ENCODE measurements at regions not wholly inside any gene's neighbourhood (a gene's known extent, or its start where the extent isn't known, plus 50 kb on each side); places are given as distances from the start of the nearest gene placed in this dataset.

DNA sequence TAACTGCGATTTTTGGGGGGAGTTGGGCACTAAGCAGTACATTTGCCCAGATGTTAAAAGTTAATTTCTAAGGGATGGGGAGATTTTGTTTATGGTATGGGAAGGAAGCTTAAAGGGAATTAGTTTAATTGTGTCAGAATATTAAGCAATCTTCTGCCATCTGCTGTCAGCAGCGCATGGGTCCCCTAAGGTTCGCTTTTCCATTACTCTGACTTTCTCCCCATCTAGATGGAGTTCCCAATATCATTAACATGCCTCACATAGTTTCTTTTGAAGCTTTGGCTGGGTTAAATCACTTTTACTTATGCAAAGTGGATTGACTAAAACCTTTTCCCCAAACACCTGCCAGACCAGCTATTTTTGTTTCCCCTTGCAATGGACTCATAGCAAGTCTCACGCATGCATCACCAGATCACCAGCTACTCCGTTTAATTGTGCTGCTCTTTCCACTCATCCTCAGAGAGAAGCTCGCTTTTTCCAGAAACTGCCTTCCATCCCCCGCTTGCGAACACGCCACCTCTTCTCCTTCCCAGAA lies 172.7 kb downstream of the FAT3 start:
- TF ChIP-seq POLR2AphosphoS5 (IDR thresholded peaks at IDR 0.05): no peak
- no peak for TF ChIP-seq POLR2A (IDR thresholded peaks at IDR 0.05)
- TF ChIP-seq, protein P1, sequence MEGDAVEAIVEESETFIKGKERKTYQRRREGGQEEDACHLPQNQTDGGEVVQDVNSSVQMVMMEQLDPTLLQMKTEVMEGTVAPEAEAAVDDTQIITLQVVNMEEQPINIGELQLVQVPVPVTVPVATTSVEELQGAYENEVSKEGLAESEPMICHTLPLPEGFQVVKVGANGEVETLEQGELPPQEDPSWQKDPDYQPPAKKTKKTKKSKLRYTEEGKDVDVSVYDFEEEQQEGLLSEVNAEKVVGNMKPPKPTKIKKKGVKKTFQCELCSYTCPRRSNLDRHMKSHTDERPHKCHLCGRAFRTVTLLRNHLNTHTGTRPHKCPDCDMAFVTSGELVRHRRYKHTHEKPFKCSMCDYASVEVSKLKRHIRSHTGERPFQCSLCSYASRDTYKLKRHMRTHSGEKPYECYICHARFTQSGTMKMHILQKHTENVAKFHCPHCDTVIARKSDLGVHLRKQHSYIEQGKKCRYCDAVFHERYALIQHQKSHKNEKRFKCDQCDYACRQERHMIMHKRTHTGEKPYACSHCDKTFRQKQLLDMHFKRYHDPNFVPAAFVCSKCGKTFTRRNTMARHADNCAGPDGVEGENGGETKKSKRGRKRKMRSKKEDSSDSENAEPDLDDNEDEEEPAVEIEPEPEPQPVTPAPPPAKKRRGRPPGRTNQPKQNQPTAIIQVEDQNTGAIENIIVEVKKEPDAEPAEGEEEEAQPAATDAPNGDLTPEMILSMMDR (IDR thresholded peaks at IDR 0.05): no peak

All from upper lobe of left lung (tissue), 4 donors.